Activated CD4-positive, CD25-positive, alpha-beta regulatory T cell (primary cell): ENCODE measurements at regions not wholly inside any gene's neighbourhood (a gene's known extent, or its start where the extent isn't known, plus 50 kb on each side); places are given as distances from the start of the nearest gene placed in this dataset.

Source experiments
- DNase-seq, 4 experiments: peaks; one replicate each; lab custom pipeline; 2025; lab: John Stamatoyannopoulos, UW

DNA sequence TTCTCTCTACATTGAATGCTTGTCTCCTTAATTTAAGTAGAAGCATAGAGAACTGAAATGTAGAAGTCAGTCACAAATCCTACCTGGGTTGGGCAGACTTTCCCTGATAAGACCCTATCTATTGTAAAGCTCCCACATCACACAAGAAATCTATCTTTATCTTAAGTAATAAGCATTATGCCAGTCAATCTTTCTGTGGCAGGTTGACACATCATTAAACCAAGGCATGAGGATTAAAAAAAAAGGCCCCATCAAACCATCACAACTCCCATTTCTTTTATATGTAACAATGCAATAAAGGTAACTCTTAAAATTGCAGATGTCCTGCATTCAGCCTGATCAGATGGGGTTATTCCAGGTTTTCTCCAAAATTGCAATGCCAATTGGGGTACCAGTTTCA, 311.8 kb downstream of the TOX3 start:
- no peak for DNase-seq

GRCh38 chr16:52234626-52235025, 312.3 kb downstream of the TOX3 start:
- no peak for DNase-seq

DNA sequence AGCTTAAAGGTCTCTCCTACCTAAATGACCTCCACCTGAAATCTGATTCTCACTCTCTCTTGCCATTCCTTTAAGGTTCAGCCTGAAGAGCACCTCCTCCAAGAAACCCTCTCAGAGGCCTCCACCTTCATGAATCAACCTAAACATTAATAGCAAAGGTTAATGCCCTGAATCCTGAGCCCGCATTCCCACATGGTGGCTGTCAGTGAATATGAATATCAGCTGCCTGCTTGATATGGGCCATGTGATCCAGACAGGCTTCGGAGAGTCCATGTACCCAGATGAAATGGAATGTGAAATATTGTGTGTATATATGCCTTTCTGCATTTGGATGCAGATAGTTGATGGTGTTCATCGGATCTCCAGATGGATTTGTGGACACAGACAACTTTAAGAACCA, 317.5 kb downstream of the TOX3 start:
- DNase-seq = no peak

GRCh38 chr16:52227851-52228250, 319.1 kb downstream of the TOX3 start:
- no peak for DNase-seq

- no peak for DNase-seq
These were observed 334.1 kb downstream of the TOX3 start for GRCh38 chr16:52212841-52213240.

DNA sequence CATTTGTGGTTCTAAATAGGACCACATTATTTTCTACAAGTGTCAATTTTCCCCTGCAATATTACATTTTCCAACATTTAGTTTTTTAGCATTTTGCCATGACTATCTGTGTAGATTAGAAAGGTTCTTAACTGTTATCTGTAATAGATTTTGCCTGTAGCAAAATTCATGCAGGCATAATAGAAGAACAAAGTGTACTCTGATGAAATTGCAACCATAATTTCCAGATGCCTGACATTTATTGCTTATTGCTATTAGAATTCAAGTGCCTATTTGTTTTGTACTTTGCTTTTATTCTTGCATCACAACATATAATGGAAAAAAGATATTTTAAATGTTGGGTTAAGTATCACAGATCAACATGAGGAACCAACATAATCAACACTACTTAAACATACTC, 337.7 kb downstream of the TOX3 start:
- DNase-seq = no peak

GRCh38 chr16:52203096-52203495, 343.8 kb downstream of the TOX3 start:
- no peak for DNase-seq

- no peak for DNase-seq
These were observed 353.5 kb downstream of the TOX3 start for GRCh38 chr16:52193441-52193840.

- DNase-seq = peak in 3 of 4 experiments; percentile 3 to 31 (median 10)
These were observed 355.3 kb downstream of the TOX3 start for GRCh38 chr16:52191531-52192134.

DNA sequence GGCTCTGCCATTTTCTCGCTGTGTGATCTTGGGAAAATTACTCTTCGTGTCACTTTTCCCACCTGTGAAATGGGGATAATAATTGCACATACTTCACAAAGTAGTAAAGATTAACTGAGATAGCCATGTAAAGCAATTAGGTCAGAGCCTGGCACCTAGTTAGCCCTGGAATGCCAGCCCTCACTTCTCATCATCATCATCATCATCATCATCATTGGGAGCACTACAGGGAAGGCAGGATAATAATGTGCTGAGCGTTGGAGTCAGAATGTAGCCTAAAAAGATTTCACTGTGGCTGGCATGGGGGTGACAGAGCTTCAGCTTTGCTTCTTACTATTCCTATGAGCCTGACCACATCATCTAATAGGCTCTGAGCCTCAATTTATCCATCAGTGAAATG, 362.6 kb downstream of the TOX3 start:
- no peak for DNase-seq

GRCh38 chr16:52182840-52183239, 364.1 kb downstream of the TOX3 start:
- no peak for DNase-seq

DNA sequence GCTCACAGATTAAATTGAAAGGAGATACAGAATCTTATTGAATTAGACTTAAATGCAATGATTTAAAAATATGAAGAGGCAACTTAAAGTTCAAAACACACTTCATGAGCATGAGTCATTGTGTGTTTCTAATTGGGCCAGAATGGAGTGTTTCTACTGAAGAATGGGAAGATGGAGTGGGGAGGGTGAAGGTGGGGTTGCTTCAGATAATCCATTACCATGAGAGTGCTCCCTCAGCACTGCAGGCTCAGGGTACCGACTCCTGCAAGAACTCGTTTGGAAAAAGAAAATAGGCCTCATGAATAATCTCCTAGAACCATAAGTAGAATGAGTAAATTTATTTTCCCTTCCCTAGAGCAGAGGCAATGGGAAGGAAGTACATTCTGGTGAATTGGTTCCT, 372.8 kb downstream of the TOX3 start:
- no peak for DNase-seq

DNA sequence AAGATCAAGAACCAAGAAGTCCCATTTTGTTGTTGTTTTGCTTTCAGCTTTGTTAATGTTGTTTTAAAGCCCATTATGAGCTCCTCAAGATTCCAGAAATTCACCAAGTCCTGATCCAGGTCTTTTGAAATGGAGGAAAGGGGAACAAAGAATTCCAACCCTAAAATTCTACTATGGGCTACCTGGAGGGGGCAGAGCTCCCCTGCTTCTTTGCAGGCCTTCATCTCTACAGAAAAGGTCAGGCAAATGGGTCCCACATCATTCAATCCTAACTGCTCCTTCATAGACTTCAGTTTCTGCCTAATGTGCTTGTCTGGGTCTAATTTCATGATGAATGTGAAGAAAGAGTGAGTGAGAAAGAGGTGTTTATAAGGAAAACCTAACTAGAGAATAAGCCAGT, 375.5 kb downstream of the TOX3 start:
- no peak for DNase-seq

DNA sequence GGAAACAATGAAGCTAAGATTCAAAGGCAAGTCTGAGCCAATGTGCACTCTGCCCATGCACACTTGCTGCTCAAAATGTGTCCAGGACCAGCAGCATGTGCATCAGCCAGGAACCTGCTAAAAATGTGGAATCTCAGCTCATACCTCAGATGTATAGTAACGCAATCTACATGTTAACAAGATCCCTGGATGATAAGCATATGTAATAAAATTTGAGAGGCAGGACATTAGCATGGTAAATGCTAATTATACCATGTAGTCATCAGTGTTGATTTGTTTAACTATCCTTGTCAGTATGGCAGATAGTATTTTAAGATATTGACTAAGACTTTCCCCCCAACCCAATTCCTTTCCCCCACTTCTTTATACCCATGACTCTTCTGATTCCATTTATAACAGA, 379.6 kb downstream of the TOX3 start:
- no peak for DNase-seq

DNA sequence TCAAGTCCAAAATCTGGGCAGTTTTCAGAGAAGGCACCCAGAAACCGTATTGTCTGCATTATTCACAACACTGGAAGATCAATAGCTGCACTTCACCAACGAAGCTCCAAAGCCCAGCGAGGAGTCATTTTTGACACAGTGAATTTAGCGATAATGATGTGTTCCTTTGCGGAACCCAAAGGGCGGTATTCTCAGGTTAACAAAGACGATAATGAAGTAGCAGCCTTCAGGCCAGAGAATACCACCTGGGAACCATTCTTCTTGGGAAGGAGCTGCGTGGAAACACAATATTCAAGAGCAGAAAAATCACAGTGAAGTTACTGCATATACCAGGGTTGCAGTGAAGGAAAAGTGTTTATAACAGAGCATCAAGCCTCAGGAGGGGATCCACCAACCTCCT, 381.0 kb downstream of the TOX3 start:
- no peak for DNase-seq

GRCh38 chr16:52149003-52149402, 397.9 kb downstream of the TOX3 start:
- DNase-seq = no peak

DNA sequence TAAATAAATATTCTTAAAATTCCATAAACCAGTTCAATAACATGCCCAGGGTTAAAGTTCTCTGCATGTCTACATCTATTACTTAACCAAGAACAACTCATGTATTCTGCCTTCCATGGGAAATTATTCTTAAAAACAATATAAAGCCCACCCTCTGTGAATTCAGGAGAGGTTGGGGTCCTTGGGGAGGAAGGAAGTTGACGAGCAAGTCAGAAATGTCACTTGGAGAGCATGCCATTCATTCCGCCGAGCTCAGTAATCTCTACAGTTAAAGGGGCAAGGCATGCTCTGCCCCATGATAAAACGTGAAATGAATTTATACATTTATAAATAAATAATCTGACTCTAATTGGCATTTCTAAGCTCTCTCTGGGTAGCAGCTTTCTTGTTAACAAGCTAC, 405.1 kb downstream of the TOX3 start:
- DNase-seq = no peak

- no peak for DNase-seq
These were observed 418.6 kb downstream of the TOX3 start for GRCh38 chr16:52128361-52128760.

DNA sequence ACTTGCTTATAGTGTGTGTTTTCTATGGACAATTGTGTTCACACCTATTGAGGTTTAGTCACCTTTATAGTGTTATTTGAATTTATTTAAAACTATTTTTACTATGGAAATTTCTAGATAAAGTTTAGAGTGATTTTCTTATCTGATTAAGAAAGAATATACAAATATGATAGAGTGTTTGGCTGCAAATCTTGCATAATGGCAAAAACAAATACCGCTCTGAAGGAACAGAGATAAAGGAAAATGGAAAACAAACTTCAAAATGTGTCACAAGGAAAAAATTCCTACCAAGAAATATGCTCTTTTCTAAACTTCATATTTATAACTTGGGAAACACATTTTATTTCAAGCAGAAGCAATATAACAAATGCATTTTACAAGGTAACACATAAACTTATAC, 423.1 kb downstream of the TOX3 start:
- DNase-seq = no peak

DNA sequence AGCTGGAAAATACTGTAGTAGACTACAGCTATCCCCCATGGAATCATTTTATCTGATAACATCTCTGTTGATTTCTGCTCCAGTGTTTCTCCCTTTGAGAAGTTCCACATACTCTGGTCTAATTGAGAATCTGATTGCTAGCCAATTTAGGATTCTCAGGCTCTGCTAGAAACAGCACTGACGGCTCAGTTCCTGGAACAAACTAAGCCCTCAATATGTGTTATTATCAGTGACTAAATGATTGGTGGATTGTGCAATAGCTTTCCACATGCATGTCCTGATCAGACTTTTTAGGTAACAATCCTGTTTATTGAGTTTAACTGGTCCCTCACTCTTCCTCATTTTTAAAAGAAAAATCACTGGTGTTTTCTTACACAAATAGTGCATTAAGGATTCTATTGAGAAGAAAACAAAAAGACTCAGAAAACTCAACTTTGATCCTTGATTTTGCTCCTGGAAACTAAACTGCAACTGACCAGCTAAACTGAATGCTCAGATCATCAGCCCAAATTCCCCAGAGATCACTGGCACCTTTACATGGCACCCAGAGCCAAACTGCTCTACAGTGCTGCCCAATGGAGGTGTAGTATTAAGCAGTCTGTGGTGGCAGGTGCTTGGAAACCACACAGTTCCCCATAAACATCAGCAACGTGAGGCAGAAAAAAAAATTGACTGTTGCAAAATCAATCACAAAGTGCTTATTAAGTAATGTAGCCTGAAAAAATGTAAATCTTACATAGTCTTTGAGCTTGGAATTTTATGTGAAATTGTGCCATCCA, 423.7 kb downstream of the TOX3 start:
- DNase-seq = no peak

DNA sequence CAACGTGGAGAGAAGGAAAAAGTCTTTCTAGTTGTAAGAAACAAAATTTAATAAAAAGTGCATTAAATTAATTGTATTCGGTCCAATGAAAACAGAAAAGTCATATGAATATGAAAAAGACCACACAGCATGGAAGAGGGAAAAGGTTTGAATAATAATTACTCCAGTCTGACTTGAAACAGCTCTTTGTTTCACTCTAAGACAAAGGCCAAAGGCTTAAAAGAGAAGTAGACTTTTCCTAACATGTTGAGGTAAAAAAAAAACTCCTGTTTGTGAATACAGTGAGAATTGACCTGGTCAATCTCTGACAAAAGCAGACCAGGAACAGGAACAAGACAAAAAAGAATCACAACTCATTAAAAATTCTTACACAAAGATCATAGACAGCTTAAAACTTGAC, 429.8 kb downstream of the TOX3 start:
- no peak for DNase-seq

- no peak for DNase-seq
These were observed 432.6 kb downstream of the TOX3 start for GRCh38 chr16:52114379-52114778.

DNA sequence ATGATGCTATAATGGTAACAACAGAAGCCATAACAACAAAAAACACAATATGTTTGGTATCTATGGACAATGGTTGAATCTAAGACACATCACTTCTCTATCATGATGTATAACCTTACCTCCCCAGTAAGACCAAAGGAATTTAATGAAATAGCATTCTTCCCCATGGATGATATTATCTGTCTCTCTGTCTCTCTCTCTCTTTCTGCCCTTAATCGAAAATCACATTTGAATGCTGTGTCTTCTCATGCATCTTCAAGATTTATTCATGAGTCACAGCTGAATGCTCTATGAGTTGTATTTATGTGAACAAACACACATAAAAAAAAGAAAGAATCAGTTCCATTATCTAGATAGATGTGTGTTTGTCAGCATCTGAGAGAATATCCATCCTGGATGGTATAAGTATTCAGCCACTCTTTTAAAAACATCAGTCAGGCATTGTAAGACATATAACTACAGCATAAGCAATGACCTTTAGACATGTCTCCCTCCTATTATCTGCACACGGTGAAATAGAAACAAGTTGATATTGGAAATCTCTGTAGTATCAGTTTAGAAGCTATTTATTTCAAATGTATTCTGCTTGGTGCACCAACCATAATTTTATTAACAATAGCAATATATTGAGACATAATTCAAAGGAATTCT, 433.3 kb downstream of the TOX3 start:
- DNase-seq = no peak
